ENCODE measurements at regions not wholly inside any gene's neighbourhood (a gene's known extent, or its start where the extent isn't known, plus 50 kb on each side); places are given as distances from the start of the nearest gene placed in this dataset.
"Not testable (repeated sequence)": the region's sequence is repeated elsewhere in the genome, so short reads cannot be mapped to it uniquely, and the experiment has no call there.

DNA sequence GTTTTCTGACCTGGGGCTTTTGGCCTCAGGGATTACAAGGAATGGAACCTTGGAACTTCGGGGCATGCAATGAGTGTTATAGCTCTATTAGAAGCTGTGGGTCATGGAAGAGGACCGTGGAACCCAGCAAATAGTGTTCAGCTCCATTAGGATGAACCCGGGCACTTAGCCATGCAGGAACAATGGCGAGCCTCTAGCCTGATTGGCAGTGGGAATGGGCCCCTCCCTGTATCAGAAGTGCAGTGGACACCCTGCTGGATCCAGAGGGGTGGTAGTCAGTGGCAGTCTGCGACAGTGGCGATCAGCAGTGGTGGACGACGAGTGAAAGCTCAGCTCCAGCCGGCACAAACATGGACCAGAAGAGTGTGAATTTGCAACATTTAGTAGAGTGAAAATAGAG is 315.4 kb upstream of the TECRL start:
- no peak for DNase-seq

DNA sequence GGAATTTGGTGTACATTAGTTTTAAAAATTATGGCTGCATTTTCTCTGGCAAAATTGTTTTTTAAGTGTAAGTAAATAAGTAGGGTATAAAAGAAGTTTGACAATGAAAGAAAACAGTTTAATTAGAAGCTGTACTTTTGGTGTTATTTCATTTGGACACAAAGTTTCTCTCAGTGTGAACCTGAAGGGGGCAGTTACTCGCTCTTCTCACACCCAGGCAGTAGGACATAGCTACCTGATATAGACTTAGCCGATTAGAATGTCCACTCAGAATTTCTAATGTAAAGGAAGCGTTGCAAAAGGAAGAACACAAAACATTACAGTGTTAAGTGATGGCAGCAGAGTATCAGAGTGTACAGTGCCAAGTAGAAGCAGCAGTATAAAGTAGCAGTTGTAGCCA is 311.9 kb upstream of the TECRL start:
- no peak for DNase-seq

DNA sequence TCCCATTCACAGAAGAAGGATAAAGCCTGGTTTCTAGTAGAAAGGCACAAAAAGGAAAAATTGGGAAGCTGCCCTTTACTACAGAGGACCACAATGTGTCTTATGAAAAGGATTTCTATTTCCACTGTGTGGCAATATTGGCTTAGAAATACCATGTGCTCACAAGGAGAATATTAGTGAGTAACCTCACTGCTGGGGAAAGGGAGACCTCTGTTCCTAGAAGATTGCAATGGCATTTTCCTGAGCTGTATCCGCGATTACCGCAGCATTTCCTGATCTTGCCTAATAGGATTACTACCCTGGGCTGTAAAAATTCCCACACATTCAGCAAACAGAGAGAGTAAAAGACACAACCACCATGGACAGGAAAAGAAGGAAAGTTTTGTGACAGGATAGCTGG is 308.8 kb upstream of the TECRL start:
- peak in 1 of 2 experiments; percentile 20 for DNase-seq

DNA sequence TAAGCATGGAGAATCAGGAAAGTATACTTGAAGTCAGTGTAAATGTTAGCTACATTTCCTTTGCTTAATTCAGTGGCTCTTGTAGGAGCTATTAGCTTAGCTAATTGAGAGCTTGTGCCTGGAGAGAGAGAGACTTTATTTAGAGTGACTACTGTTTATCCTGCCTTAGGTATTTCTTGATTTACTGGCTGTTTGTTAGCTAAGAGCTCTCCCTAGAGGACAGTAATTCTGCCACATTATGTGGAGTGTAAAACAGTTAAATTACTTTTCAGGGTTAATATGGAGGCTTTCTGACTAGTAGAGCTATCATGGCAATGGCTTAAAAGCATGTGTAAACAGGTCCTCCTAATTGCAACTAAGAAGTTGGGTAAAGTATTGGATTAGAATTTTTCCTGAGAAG is 306.5 kb upstream of the TECRL start:
- no peak for DNase-seq

DNA sequence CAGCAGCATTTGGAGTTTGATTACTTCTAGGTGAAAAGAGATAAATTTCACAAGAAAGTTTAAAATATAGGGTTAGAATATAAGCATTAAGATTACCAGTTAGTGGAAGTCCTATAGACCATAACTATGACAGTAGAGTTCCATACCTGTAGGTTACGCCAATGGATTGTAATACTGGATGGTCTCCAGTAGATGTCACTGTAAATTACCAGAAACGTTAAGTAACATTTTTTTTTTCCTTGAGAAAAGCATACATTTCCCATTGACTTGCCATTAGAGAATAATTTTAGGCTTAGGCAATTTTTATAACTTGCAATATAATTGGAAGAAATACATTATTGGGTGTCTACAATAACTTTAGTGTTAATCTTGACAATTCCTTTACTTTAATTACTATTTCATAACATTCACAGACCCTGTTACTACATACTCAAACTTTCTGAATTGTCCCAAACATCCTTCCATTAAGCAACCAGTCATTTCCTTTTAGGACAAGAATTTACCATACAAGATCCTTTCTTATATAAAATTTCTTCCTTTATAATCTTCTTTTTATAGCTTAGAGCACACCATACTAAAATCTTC is 304.1 kb upstream of the TECRL start:
- DNase-seq = peak; percentile 3 to 55

DNA sequence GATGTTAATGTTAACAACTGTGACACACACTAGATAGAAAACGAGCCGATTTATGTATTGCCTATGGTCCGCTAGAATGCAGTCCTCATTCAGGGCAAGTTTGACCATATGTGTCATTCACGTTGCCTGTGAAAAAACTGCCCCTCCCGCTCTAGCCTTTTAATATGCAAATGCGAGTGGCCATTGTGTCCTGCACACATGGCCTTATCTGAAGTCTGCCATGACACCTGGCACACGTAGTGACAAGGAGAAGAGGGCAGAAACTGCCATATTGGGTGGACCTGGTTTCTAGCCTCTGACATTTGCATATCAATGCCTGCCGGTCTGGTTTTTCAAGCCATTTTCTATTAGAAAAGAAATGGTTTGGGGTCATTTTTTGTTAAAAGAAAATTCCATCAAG is 303.3 kb upstream of the TECRL start:
- DNase-seq = no peak

DNA sequence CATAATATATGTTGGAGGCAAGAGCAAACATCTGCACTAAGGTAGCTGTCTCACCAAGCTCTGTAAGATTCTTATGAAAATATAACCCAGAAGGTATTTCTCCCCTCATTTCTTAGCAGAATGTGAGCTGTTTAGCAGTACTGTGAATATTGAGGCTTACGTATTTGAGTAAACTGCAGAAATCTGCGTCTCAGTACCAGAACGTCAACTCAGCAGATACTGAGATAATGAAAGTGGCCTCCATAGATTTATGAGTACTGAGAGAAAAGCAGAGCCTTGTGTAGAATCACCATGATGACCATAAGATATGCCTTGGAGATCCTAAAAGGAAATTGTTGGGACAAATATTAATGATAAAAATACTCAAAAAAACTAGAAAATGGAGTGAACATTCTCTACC is 296.7 kb upstream of the TECRL start:
- no peak for DNase-seq

DNA sequence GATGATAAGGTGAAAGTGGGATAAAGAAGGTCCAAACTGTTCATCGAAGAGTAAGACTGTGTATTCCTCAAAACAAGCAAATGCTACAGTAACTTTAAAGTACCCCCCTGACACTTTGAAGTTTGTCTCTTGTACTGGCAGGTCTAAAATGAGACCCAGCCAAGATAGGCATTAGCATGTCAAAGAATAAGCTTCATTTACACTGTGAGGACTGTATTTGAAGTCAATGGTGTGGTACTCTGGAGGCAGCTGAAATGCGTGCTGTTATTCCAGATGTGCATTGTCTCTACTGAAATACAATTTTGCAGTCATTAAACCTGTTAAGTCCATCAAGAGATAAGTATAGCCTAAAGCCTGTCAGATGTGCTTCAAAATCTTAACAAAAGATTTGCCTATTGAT is 288.9 kb upstream of the TECRL start:
- DNase-seq = no peak

DNA sequence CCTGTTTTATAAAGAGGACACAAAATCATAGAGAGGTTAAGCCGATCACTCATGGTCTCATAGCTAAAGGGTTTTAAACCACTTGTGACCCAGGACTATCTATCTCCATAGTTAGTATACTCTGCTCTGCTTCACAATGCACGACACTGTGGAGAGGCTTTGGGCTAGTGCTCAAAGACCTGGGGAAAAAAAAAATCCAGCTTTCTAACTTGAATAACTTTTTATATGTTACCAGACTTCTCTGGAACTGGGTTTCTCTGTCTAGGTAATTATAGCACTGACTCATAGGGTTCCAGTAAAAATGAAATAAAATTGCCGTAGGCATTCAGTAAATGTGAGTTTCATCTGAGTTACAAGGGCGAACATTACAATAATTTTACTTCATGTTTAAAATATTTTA is 273.7 kb upstream of the TECRL start:
- DNase-seq = no peak

DNA sequence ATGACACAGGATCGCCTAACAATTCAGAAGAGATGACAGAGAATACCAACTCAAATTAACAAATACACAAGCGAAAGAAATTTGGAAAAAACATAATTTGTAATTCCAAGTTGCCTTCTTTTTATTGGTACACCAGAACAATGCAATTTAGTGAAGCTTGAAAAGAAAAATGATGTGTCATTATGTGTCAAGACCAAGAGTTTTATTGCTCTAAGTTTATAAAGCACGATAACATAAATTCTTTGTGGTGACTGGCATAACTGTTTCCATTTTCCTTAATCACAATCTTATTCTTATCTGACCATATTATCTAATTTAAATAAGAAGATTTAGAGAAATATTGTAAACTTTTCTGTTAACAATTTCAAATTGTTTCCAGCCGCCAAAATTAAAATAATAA is 273.2 kb upstream of the TECRL start:
- no peak for DNase-seq

DNA sequence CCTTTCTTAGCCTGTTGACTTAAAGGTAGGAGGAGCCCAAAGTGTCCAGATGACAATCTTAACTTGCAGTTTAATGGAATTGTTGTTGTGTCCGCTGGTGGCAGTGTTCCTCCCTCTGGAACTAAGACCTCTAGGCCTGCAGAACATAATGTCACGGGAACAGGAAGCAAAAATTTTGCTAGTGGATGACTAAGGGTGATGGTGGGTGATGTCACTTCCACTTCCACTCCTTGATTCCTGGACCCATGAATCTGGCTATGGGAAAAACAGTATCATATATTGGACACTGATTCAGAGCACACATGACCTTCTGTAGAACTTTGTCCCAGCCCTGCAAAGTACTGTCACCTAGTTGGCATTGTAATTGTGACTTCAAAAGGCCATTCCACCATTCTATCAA is 263.9 kb upstream of the TECRL start:
- not testable (repeated sequence) for DNase-seq

DNA sequence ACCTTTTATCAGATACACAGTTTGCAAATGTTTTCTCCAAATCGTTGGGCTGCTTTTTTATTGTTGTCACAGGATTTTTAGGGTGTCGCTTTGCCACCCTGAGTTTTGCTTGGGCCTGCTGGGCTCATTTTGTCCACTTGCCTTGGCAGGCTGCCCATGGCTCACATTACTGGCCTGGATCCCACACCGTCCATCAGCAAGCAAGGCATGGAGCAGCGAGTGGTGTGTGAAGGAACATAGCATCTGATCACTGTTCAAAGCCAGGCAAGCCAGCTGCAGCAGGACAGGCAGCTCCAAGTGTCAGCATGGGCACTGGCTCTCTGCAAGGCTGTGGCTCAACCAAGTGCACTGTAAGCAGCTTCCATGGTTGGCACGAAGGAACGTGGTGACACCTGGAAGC is 261.4 kb upstream of the TECRL start:
- peak in 1 of 2 experiments; percentile 15 for DNase-seq

DNA sequence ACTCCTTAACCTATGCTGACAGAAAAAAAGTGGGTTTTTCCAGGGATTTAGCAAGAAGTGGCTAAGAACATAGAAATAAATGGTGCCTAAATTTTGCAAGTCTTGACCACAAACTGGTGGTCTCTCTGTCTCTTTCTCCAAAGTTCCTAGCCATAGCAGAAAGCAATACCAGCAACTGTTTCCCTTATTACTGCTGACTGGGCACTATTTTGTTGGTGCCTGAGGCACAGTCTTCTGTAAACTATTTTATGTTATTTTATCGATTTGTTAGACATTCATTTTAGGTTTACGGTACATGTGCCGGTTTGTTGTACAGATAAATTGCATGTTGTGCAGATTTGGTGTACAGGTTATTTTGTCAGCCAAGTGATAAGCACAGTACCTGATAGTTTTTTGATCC is 234.6 kb upstream of the TECRL start:
- no peak for DNase-seq

DNA sequence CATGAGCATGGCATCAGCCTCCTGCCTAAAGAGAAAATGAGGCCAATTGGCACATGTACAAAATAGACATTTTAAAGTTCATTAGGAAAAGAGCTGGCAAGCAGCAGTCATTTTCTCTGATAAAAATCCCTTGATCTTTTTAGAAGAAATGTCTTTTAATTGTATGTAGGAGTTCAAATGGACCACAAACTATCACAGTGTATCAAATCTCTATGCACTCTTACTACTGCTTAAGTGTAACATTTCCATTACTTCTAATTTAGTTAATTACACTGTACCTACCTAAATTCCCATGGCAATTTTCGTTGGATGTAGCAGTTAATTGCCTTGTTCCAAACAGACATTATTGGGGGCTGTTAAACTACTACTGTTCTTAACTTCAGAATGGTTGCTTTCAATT is 233.7 kb upstream of the TECRL start:
- DNase-seq = peak; percentile 5 to 25

DNA sequence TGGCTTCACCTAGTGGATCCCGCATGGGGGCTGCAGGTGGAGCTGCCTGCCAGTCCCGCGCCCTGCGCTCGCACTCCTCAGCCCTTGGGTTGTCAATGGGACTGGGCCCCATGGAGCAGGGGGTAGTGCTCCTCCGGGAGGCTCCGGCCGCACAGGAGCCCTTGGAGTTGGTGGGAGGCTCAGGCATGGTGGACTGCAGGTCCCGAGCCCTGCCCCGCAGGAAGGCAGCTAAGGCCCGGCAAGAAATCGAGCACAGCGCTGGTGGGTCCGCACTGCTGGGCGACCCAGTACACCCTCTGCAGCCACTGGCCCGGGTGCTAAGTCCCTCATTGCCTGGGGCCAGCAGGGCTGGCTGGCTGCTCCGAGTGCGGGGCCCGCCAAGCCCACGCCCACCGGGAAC is 231.2 kb upstream of the TECRL start:
- DNase-seq = not testable (repeated sequence)

DNA sequence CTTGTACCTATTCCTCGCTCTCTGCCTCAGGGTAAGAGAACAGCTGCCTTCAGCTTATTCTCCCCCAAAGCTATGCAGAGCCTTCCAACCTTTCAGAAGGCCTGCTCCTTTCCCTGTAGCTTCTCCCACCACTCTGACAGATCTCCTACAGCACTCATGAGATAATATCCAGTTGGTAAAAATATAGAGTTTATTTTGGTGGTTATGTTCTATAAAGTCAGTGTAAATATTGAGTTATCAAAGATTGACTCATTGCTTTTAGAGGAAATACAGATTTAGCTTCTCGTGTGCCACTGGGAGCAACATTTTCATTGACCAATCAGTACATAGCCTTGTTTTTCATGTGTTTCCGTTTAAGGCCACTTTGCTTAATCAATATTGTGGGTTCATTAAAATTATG is 216.2 kb upstream of the TECRL start:
- no peak for DNase-seq

DNA sequence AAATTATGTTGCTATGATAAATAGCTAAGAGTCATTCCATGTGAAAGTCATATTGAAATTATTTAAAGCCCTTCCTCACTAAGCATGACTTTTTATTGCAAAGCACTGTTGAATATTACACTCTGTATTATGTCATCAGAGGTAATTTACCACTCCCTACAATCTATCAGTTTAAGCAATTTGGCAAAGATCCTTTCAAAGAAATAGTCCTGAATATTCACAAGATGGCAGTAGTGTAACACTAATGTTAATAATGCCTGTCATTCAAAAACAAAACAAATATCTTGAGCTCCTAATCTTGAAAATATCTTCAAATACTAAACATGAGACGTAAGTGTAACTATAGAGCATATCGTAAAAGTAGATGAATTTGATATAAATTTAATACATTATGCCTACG is 208.6 kb upstream of the TECRL start:
- peak in 1 of 2 experiments; percentile 58 for DNase-seq

DNA sequence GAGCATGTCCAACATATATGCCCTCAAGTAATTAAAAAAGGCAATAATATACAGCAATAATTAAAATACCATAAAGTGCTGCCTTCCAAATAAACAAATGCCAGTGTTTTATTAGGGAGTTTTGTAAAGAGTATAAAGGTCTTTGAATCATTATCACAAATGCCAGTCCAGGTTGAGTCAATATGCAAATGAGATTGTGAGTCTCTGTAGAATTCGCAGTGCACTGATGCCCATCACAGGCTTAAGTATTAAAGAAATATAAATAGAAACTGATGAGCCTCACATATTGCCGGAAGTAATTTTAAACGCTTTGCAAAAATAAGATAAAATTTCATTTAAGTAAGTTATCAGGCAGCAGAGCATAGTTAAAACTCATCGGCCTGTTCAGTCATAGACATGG is 205.0 kb upstream of the TECRL start:
- no peak for DNase-seq

DNA sequence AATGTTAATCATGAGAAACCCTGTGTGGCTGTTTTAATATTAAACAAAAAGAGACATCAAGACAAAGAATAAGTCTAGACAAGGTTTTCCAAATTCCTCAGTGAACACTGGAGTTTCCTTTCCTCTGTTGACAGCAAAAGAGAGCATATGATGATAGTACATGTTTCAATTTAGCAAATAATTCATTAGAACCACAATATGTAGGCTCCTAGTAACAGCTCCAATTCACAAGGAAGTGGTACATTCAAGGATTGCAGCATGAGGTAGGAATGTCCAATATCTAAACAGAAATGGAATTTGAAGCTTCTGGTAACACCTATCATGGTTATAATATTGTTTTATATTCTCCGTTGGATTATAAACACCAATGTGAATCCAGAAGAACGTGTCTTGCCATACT is 203.8 kb upstream of the TECRL start:
- no peak for DNase-seq

DNA sequence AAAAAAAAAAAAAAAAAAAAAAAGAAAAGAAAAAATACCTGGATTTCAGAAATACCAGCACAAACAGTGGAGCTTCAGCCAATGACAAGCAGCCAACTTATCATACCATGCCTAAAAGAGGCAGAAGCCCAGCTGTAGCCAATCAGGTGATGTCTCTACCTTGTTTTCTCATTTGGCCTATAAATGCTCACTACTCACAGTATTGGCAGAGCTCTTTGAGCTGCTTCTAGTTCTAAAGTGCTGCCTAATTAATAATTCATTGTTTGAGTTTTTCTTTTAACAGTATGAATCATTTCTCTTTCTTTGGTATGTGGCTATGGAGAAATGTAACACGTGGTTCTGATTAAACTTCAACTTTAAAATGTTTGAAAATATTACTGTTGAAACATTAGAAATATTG is 188.8 kb upstream of the TECRL start:
- DNase-seq = peak in 1 of 2 experiments; percentile 19

DNA sequence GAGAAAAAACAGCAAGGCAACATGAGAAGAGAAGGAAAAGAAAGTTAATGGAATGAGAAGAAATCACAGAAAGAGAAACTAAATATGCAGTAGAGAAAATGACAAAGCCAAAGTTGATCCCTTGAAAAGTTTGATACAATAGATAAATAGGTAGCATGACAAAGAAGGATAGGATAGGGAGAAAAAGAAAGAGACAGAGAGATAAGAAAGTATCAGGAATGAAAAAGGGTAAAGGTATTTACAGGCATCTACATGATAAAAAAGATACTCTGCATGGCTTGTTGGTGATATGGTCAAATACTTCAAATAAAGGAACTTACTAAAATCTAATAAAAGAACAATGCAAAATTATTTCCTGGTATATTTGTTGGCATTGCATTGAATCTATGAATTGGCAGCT is 185.5 kb upstream of the TECRL start:
- no peak for DNase-seq

DNA sequence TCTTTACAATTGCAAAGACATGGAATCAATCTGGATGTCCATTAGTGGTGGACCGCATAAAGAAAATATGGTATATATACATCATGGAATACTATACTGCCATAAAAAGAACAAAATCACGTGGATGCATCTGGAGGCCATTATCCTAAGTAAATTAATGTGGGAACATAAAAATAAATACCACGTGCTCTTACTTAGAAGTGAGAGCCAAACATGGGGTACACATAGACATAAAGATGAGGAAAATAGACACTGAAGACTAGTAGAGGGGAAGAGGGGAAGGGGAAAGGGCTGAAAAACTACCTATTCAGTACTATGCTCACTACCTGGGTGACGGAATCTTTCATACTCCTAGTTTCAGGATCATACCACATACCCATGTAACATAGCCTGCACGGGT is 179.3 kb upstream of the TECRL start:
- DNase-seq = no peak

DNA sequence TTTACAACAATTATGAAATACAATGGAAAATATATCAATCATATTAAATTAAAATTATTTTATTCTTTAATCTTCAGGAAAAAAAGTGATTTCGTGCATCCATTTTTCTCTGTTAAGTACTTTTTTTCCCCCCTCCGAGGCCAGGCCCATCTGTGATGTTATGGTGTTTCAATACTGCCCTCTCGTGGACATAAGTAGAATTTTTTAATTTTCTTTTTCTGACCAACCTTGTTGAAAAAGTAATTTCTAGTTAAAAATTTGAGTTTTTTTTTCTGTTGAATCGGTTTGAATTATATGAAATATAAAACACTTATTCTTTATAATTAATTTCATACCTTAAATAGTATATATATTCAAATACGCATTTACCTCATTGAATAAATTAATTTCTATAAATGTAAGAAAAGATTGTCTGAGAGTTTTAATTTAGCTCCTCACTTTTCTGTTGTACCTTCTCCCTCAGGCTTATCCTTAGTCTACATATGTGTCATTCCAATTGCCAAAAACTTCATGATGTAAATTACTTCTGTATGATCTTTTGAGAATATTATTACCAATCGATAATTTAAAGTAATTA is 175.8 kb upstream of the TECRL start:
- peak; percentile 16 to 66 for DNase-seq

DNA sequence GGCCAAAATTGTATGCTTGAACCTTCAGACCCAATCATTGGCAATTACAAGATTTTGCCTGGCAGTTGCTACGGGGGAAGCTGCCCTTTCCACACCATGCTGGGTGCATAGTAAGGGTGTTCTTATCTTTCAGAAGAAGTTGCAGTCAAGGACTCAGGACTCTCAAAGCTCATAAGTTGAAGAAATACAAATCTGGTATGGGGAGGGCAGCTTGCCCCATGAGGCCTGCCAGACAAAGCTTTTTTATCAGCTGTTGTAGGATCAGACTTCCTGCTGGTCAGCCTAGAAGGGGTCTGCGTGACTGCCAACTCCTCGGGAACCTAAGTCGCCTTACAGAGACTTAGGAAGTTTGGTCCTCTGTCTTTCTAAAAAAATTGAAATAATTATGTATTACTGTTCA is 174.9 kb upstream of the TECRL start:
- DNase-seq = no peak

DNA sequence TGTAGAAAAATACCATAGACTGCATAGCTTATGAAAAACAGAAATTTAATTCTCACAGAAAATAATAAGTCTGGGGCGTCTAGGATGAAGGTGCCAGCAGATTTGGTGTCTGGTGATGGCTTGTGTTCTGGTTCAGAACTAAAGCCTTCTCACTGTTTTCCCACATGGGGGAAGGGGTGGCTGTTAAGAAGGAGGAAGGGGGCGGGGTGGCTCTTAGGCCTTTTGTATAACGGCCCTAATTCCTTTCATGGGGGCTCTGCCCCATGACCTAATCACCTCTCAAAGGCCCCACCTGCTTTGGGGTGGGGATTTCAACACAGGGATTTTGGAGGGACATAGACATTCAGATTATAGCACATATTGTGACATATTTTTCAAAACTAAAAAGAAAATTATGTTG is 173.2 kb upstream of the TECRL start:
- no peak for DNase-seq

DNA sequence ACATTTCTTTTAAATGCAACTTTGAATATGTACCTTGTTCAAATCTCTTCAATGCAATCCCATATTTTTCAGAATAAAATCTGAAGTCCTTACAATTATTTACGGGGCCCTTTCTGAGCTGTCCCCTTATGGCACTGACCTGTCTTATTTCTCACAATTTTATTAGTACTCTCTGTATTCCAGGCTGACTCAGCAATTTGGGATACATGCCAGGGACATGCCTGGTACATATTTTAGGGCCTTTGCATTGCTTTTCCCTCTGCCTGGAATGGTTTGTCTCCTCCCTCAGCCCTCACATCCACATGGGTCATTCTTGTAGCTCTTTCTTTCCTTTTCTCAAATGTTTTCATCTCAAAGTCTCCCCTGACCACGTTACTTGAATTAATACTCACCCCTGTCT is 172.2 kb upstream of the TECRL start:
- peak; percentile 10 to 46 for DNase-seq
